ENCODE measurements at regions not wholly inside any gene's neighbourhood (a gene's known extent, or its start where the extent isn't known, plus 50 kb on each side); places are given as distances from the start of the nearest gene placed in this dataset.

DNA sequence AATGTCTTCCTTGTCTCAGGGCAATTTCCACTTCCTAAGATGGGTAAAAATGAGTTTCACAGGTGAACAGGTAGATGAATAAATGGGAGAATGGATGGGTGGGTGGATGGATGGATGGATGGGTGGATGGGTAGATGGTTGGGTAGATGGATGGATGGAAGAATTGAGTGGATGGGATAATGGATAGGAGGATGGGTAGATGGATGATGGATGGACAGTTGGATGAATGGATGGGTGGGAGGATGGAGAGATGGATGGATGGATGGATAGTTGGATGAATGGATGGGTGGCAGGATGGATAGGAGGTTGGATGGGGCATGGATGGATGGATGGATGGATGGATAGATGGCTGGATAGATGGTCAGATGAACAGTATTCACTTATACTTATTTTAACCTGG, 90.9 kb downstream of the LRRC30 start:
- no peaks in the 10 kb centered on the region for H3K27me3 ChIP-seq (ENCODE audit: control insufficient read depth, insufficient read depth, low read length)
- no peak for DNase-seq (ENCODE audit: low read depth)
- no peaks in the 10 kb centered on the region for H3K36me3 ChIP-seq (ENCODE audit: control insufficient read depth, insufficient read depth, low read length)
- TF ChIP-seq, protein P1, sequence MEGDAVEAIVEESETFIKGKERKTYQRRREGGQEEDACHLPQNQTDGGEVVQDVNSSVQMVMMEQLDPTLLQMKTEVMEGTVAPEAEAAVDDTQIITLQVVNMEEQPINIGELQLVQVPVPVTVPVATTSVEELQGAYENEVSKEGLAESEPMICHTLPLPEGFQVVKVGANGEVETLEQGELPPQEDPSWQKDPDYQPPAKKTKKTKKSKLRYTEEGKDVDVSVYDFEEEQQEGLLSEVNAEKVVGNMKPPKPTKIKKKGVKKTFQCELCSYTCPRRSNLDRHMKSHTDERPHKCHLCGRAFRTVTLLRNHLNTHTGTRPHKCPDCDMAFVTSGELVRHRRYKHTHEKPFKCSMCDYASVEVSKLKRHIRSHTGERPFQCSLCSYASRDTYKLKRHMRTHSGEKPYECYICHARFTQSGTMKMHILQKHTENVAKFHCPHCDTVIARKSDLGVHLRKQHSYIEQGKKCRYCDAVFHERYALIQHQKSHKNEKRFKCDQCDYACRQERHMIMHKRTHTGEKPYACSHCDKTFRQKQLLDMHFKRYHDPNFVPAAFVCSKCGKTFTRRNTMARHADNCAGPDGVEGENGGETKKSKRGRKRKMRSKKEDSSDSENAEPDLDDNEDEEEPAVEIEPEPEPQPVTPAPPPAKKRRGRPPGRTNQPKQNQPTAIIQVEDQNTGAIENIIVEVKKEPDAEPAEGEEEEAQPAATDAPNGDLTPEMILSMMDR (IDR thresholded peaks at IDR 0.05; ENCODE audit: insufficient read depth, low read length, poor library complexity, severe bottlenecking), result no peak
- no peak overlapping the region for H3K4me3 ChIP-seq (ENCODE audit: low read depth, low read length)

DNA sequence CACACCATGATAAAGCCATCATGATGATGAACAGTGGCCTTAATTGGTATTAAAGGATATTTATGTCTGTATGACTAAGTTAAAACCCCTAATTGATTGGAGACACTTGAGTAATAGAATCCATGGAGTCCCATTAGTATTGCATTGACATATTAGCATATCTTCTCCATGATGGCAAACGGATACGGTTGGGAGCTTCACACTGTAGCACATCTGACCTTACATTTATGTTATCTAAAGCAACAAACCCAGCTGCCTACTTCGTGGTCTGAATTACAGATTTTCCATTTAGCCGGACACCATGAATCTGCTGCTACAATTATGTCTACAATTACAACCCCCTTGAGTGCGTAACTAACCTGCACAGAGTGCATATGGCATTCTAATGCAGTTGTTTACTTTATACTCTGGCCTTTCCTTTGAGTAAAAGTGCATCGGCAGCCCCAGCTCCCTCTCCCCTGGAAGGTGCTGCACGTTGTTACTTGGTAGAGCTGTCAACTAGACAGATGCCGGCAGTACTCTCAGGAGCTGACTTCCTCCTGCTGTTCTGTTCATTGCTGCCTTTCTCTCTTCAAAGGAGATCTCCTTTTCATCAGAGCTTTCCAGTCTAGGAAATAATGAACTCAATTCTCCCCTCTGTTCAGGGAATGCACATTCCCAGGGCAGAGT, 92.1 kb downstream of the LRRC30 start:
- no peak for DNase-seq (ENCODE audit: low read depth)
- no peaks in the 10 kb centered on the region for H3K27me3 ChIP-seq (ENCODE audit: control insufficient read depth, insufficient read depth, low read length)
- H3K36me3 ChIP-seq (ENCODE audit: control insufficient read depth, insufficient read depth, low read length), result no peaks in the 10 kb centered on the region
- TF ChIP-seq, protein P1 (IDR thresholded peaks at IDR 0.05; ENCODE audit: insufficient read depth, low read length, poor library complexity, severe bottlenecking), result no peak
- no peak overlapping the region for H3K4me3 ChIP-seq (ENCODE audit: low read depth, low read length)

DNA sequence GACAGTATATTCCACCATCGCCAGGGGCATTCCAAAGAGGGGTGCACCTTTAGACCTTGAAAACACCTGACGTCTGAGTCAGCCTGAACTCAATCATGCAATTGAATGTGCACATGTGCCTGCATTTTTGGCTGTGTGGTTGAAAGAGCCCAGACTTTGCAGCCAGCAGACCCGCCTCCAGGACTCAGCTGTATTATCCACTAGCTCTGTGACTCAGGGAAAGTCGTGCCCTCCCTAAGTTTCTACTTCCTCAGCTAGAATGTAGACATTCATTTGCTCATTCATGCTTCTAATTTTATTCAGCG, 94.2 kb downstream of the LRRC30 start:
- no peak for DNase-seq (ENCODE audit: low read depth)
- Histone ChIP-seq H3K36me3 (ENCODE audit: control insufficient read depth, insufficient read depth, low read length) (no peaks in the 10 kb centered on the region), H3K27me3 (ENCODE audit: control insufficient read depth, insufficient read depth, low read length) (no peaks in the 10 kb centered on the region), H3K4me3 (ENCODE audit: low read depth, low read length) (no peak overlapping the region)
- TF ChIP-seq, protein P1 (IDR thresholded peaks at IDR 0.05; ENCODE audit: insufficient read depth, low read length, poor library complexity, severe bottlenecking), result no peak

DNA sequence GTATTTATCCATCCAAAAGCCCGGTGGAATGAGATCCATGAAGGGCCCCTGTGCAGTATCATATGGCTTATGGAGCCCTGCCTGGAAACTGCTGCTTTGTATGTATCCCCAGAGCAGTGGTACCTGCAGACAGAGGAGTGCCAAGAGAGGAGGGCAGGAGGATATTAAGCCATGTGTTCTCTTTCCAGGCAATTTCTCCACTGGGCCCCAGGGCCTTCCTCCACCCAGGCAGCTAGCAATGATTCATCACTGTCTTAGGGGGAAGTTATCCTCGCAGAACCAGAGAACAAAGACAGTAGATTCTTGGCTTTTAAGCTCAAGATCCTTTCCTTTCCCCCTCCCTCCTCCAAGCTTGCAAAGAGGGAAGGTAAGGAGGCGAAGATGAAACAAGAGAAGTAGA, 98.1 kb downstream of the LRRC30 start:
- H3K27me3 ChIP-seq (ENCODE audit: control insufficient read depth, insufficient read depth, low read length), result no peaks in the 10 kb centered on the region
- DNase-seq (ENCODE audit: low read depth), result no peak
- H3K36me3 ChIP-seq (ENCODE audit: control insufficient read depth, insufficient read depth, low read length), result no peaks in the 10 kb centered on the region
- TF ChIP-seq, protein P1 (IDR thresholded peaks at IDR 0.05; ENCODE audit: insufficient read depth, low read length, poor library complexity, severe bottlenecking), result no peak
- H3K4me3 ChIP-seq (ENCODE audit: low read depth, low read length), result no peak overlapping the region

DNA sequence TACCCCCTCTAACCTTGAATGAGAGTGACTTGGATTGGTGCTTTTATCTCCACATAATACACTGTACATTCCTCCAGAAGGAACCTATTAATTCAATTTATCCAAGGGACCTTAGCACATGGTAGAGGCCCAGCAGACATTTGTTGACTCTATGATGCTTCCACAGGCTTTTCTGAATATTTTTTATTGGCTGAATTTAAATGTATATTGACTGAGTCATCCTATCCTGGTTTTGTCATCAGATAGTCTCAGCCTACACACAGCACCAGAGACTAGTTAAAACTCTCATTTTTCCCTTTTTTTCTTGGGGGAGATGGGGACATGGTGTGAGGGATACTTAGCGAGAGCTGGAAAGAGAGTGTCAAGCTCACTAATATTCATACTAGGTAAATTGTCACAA, 101.6 kb downstream of the LRRC30 start:
- TF ChIP-seq, protein P1 (IDR thresholded peaks at IDR 0.05; ENCODE audit: insufficient read depth, low read length, poor library complexity, severe bottlenecking), result no peak
- DNase-seq (ENCODE audit: low read depth), result no peak
- Histone ChIP-seq H3K4me3 (ENCODE audit: low read depth, low read length) (no peak overlapping the region), H3K36me3 (ENCODE audit: control insufficient read depth, insufficient read depth, low read length) (no peaks in the 10 kb centered on the region), H3K27me3 (ENCODE audit: control insufficient read depth, insufficient read depth, low read length) (no peaks in the 10 kb centered on the region)

DNA sequence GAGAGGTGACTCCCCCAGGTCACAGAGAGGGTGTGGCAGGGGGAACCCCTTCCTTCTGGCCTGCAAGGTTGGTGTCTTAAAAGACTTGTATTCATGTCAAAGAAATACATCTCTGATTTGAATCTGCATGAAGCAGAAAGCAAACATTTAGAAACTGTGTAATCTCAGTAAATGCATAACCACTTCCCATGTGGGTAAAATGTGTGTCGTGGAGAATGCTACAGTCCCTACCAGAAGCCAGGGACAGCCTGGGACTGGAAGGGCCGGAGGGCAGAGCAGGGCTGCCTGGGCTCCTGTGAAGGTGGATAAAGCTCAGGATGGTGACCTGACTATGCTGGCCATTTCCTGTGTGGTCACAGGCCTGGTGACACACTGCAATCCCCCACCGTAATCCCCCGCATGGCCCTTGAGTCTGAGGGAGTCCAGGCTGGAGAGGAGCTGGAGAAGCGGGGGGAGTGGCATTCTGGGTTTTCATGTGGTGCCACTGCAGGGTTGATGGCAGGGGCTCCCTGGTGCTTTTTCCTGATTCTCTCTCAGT, 102.2 kb downstream of the LRRC30 start:
- TF ChIP-seq, protein P1 (IDR thresholded peaks at IDR 0.05; ENCODE audit: insufficient read depth, low read length, poor library complexity, severe bottlenecking), result no peak
- Histone ChIP-seq H3K27me3 (ENCODE audit: control insufficient read depth, insufficient read depth, low read length) (no peaks in the 10 kb centered on the region), H3K4me3 (ENCODE audit: low read depth, low read length) (no peak overlapping the region), H3K36me3 (ENCODE audit: control insufficient read depth, insufficient read depth, low read length) (no peaks in the 10 kb centered on the region)
- DNase-seq (ENCODE audit: low read depth), result no peak
